Sigmoid colon (tissue), 4 donors: ENCODE measurements at regions not wholly inside any gene's neighbourhood (a gene's known extent, or its start where the extent isn't known, plus 50 kb on each side); places are given as distances from the start of the nearest gene placed in this dataset.

ENCODE experiments used
- EP300 ChIP-seq, 4 donors: sonication (generic); formaldehyde crosslinking; IDR thresholded peaks; one replicate each; pipeline ENCODE4 v1.6.1; 2017; ENCODE audit warnings: antibody characterized with exemption in 4 of 4
- TF ChIP-seq, protein P1 (sequence below), 4 experiments: fragments of 450-650 bp in 3 of 4; fragments of 200-600 bp in 1 of 4; IDR thresholded peaks; one replicate each; pipeline ENCODE4 v1.5.1; 2016 to 2019; ENCODE audit warnings: antibody characterized with exemption in 4 of 4, mild to moderate bottlenecking in 3 of 4, moderate library complexity in 2 of 4

DNA sequence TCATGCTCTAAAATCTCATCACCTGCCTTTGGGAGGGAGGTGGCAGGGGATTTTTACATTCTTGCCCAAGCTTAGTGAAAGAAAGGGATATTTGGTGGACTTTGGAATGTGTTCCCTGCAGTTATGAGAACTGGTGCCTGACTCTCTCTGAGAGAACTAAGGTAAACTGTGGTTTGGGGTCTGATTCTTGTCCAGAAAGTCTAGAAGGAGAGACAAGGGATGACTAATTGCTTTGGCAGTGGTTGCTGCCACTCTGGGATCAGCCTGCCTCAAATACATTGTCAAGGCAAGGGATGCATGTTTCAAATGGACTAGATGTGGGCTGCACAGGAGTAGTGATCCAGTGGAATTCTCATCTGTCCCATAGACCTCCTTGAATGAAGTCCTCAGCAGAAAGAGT is 115.2 kb downstream of the DDIT4L start:
- TF ChIP-seq EP300 (IDR thresholded peaks at IDR 0.05): no peak
- TF ChIP-seq, protein P1, sequence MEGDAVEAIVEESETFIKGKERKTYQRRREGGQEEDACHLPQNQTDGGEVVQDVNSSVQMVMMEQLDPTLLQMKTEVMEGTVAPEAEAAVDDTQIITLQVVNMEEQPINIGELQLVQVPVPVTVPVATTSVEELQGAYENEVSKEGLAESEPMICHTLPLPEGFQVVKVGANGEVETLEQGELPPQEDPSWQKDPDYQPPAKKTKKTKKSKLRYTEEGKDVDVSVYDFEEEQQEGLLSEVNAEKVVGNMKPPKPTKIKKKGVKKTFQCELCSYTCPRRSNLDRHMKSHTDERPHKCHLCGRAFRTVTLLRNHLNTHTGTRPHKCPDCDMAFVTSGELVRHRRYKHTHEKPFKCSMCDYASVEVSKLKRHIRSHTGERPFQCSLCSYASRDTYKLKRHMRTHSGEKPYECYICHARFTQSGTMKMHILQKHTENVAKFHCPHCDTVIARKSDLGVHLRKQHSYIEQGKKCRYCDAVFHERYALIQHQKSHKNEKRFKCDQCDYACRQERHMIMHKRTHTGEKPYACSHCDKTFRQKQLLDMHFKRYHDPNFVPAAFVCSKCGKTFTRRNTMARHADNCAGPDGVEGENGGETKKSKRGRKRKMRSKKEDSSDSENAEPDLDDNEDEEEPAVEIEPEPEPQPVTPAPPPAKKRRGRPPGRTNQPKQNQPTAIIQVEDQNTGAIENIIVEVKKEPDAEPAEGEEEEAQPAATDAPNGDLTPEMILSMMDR (IDR thresholded peaks at IDR 0.05): no peak
